CD4-positive, alpha-beta T cell treated with Interleukin-4 for 1 hour (primary cell): ENCODE measurements at regions not wholly inside any gene's neighbourhood (a gene's known extent, or its start where the extent isn't known, plus 50 kb on each side); places are given as distances from the start of the nearest gene placed in this dataset.
"Not testable (repeated sequence)": the region's sequence is repeated elsewhere in the genome, so short reads cannot be mapped to it uniquely, and the experiment has no call there.

Source experiments
- DNase-seq, 2 donors: peaks; one replicate each; pipeline ENCODE4 v3.0.0-alpha.2; 2020 to 2022

- DNase-seq: not testable (repeated sequence)
Observed at GRCh38 chr19:28545397-28545796, 667.6 kb downstream of the UQCRFS1 start.

- no peak for DNase-seq
Observed at GRCh38 chr19:28544451-28545261, 668.3 kb downstream of the UQCRFS1 start.

DNA sequence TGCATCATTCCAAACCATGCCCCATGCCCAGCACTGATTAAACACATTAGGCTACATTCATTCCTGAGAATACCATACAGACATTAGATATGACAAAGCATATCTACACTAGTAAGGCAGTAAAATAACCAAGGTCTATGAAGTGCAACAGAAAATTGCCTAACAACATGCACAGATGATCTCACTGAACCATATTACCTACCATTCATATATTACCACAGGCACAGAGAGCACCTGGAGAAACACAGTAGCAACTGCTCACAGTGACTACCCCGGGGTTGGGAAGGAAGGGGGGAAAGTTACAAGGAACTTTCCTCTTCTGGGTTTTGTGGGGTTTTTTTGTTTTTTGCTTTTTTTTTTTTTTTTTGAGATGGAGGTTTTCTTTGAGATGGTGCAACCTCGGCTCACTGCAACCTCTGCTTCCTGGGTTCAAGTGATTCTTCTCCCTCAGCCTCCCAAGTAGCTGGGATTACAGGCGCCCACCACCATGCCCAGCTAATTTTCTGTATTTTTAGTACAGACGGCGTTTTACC is 669.6 kb downstream of the UQCRFS1 start:
- DNase-seq: no peak

- DNase-seq: no peak
Observed at GRCh38 chr19:28542394-28543243, 670.3 kb downstream of the UQCRFS1 start.

DNA sequence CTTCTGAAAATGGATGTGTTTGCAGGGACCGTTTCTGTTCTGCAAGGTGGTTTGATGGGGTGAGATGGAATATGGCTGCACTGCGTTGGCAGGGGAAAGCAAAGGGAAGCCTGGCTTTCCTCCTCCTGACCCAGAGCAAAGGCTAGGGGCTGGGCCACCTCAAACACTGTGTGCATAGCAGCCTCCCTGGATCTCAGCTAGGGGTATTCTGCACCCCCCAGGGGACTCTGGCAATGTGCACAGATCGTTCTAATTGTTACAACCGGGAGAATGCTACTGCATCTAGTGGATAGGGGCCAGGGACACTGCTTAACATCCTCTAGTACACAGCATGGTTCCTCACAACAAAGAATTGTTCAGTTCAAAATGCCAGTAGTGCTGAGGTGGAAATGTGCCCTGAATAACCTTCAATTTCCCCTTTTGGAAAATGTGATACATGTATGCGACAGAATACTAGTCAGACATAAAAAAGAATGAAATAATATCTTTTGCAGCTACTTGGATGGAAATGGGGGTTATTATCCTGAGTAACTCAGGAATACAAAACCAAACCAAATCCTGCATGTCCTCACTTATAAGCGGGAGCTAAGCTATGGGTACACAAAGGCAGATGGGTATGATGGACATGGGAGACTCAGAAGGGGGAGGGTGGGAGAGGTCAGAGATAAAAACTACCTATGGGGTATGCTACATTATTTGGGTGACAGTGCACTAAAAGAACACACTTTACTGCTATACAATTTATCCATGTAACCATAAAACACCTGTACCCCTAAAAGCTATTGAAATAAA is 671.2 kb downstream of the UQCRFS1 start:
- no peak for DNase-seq

DNA sequence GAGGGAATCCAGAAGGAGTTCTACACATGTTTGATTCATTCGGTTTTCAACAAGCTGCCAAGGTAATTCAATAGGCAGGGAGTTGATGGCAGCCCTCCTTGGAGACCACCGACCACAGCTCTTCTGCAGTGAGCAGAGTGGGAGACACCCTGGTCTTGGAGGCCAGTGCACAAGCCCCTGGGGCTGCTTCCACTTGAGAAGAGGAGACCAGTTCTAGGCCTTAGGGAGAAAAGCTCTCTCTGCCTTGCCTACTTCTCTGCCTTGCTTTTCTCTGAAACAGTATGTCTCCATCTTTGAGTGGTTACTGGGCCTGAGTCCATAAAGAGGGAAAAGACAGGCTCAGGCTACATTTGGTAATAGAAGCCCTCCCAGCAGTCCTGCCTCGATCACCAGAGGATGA is 671.9 kb downstream of the UQCRFS1 start:
- DNase-seq: no peak

GRCh38 chr19:28540385-28540784 is 672.6 kb downstream of the UQCRFS1 start:
- DNase-seq: not testable (repeated sequence)

- no peak for DNase-seq
Observed at GRCh38 chr19:28539759-28540158, 673.2 kb downstream of the UQCRFS1 start.

DNA sequence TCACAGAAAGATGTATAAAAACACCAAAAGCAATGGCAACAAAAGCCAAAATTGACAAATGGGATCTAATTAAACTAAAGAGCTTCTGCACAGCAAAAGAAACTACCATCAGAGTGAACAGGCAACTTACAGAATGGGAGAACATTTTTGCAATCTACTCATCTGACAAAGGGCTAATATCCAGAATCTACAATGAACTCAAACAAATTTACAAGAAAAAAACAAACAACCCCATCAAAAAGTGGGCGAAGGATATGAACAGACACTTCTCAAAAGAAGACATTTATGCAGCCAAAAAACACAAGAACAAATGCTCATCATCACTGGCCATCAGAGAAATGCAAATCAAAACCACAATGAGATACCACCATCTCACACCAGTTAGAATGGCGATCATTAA is 674.4 kb downstream of the UQCRFS1 start:
- not testable (repeated sequence) for DNase-seq

GRCh38 chr19:28537896-28538295 is 675.1 kb downstream of the UQCRFS1 start:
- DNase-seq: no peak

- DNase-seq: no peak
Observed at GRCh38 chr19:28537079-28537478, 675.9 kb downstream of the UQCRFS1 start.

DNA sequence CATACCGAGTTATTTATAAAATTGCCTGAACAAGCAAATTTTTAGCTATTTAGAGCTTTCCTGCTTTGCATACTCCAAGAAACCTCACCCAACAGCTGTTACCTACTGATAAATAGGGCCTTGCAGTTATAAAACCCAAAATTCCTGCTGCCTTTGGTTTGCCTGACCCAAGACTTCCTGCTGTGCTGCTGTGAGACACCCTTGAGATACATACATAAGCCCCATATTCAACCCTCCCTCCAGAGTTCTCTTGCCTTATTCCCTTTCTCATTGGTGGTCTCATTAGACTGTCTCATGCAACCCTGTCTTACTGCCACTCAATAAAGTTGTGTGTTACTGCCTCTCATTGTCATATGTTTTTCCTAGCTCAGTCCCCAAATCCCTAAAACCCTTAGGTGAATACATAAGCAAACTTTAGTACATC is 677.6 kb downstream of the UQCRFS1 start:
- DNase-seq: no peak

DNA sequence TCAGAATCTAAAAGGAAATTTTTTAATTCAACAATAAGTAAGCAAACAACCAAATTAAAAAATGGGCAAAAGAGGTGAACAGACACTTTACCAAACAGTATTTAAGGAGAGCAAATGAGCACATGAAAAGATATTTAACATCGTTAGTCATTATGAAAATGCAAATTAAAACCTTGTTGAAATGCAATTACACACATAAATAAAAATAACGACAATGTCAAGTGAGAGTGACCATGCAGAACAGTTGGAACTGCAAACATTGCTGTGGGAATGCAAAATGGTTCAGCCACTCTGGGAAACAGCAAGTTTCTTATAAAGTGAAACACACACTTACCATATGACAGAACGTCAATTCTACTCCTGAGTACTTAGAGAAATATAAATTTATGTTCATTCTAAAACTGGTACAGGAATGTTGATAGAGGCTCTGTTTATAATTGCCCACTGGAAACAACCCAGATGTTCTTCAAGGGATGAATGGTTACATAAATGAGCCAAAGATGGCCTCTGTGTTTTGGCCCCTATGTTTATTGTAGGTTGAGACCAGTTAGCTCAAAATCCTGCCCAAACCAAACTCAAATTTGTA is 678.1 kb downstream of the UQCRFS1 start:
- DNase-seq: no peak

DNA sequence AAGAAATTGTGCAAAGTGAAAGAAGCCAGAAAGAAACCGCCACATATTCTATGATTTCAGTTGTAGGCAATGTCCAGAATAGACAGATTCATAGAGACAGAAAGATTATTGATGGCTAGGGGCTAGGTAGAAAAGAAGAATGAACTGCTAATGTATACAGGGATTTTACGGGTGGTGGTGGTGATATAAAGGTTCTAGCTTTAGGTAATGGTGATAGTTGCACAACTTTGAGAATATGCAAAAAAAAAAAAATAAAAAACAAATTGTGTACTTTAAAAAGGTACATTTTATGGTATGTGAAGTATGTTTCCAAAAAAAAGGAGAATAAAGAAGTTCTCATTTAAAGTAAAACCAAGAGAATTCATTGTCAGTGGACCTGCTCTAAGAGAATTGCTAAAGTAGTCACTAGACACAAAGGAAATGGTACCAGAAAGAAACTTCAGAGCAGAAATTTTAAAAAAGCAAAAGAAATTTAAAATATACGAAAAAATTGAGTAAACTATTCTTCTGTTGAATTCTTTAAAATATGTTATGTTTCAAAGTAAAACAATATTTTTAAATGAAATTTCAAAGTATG is 680.1 kb downstream of the UQCRFS1 start:
- DNase-seq: no peak

GRCh38 chr19:28531979-28532378 is 681.0 kb downstream of the UQCRFS1 start:
- DNase-seq: no peak

- no peak for DNase-seq
Observed at GRCh38 chr19:28530406-28531035, 682.4 kb downstream of the UQCRFS1 start.

GRCh38 chr19:28526038-28526437 is 686.9 kb downstream of the UQCRFS1 start:
- no peak for DNase-seq

DNA sequence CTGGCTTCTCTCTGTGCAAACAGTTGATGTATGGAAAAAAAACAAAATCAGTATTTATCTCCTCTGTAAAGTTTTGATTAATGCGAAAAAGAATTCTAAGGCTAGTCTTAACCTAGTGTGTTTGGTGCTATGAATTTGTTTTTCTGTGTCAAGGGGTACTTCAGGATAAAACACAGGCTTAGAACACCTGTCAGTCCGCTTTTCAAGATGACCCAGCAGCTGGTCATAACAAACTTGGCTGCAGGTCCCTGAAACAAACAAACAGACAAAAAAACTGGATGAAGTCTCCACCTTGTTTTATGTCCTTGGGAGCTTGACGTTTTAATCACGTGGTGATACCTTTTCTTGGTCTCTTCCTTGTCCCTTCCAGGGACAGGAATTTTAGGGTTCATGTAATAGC is 689.3 kb downstream of the UQCRFS1 start:
- DNase-seq: no peak

DNA sequence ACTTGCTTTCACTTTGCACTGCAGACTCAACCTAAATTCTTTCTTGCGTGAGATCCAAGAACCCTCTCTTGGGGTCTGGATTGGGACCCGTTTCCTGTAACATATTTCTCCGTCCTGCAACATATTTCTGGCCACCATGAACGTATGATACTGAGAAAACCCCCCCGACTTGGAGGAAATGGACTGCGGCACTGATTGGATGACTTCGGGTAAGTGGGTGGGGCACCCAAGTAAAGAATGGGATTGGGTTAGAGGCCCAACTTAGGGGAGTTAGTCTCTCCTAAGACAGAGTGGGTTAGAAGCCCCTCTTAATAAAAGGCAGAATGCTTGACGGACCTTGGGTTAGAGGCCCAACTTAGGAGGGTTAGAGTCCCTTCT is 690.4 kb downstream of the UQCRFS1 start:
- no peak for DNase-seq

GRCh38 chr19:28521614-28522544 is 691.1 kb downstream of the UQCRFS1 start:
- DNase-seq: no peak
